HFF-Myc (cell line): ENCODE measurements at regions not wholly inside any gene's neighbourhood (a gene's known extent, or its start where the extent isn't known, plus 50 kb on each side); places are given as distances from the start of the nearest gene placed in this dataset.

Source experiments
- DNase-seq: peaks from one replicate; pipeline ENCODE4 v3.0.0-alpha.2; 2011; ENCODE audit warnings: low read depth; ENCODE audit errors: extremely low read depth
- H3K4me3 ChIP-seq: replicated peaks from 2 replicates; pipeline ENCODE4 v1.5.1; 2011; ENCODE audit warnings: low read depth, mild to moderate bottlenecking, control low read depth, low read length
- TF ChIP-seq, protein P1 (sequence below): IDR thresholded peaks from 2 replicates; pipeline ENCODE4 v1.5.1; 2012; ENCODE audit warnings: mild to moderate bottlenecking, low read depth, low read length, control low read depth; ENCODE audit errors: missing control alignments

DNA sequence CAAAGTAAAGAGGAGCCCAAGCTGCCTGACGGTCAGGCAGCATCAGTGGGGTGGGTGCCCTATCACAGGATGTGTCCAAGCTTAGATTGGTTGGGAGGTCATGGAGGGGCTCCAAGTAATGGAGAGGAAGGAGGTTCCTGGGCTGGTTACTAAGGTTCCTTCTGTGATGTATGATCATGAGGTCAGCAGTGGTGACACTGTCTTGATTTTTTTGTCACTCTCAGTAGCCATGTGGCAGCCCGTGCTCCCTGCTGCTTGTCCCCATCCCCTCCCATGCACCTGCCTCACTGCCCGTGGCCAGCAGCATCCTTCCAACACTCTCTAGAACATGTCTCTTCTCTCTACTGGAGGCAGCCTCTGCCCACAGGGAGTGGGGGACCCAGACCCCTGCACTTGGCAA is 261.7 kb downstream of the TLE3 start:
- TF ChIP-seq, protein P1, sequence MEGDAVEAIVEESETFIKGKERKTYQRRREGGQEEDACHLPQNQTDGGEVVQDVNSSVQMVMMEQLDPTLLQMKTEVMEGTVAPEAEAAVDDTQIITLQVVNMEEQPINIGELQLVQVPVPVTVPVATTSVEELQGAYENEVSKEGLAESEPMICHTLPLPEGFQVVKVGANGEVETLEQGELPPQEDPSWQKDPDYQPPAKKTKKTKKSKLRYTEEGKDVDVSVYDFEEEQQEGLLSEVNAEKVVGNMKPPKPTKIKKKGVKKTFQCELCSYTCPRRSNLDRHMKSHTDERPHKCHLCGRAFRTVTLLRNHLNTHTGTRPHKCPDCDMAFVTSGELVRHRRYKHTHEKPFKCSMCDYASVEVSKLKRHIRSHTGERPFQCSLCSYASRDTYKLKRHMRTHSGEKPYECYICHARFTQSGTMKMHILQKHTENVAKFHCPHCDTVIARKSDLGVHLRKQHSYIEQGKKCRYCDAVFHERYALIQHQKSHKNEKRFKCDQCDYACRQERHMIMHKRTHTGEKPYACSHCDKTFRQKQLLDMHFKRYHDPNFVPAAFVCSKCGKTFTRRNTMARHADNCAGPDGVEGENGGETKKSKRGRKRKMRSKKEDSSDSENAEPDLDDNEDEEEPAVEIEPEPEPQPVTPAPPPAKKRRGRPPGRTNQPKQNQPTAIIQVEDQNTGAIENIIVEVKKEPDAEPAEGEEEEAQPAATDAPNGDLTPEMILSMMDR, result no peak
- DNase-seq, result no peak

DNA sequence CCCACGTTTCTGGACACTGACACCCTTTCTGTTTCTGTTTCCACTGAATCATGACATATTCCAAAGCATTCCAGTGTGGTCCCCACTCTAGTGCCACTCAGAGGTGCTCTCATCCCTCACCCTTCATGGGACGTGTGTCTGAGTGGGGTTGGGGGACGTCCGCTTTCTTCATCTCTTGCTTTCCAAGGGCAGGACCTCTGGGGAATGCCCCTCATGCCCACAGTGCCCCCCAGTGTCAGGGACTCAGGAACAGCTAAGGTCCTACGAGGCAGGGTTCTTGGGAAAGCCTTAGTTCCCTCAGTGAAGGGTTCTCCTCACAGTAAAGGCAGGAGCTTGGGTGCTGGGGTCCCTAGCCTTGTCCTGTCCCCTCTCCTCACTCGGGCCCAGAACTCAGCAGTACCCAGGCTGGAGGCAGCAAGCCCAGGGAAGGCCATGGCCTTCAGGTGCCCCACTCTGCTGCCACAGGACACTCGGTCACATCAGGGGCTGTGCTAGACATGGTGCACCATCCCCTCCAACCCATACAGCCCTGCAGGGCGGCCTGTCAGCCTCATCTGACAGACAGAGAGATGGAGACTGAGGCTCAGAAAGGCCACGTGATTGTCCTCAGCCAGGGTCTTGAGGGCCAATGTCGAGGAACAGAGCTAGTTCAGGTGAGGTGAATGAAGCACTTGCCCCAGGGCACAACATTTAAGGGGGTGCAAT is 261.0 kb downstream of the TLE3 start:
- no peak overlapping the region for H3K4me3 ChIP-seq
- DNase-seq, result no peak
- TF ChIP-seq, protein P1, result no peak

More for the DNA sequence above, 261.7 kb downstream of the TLE3 start:
- H3K4me3 ChIP-seq, result no peak overlapping the region

DNA sequence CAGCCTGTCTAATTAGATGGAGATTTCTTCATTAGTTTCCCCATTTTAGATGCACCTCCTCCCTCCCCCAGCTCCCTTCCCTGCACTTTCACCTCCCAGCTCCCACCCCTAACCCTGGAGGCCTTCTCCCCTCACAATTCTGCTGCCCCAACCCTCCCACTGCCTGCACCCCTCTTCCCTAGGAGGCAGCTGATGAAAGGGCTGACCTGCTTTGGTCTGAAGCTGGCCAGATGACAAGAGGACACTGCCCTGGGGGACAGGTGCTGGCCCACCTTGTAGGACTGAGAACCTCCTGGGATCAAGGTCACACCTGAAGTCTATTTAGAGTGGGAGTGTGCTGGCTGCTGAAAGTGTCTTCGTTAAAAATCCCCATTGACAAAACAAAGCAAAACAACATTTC is 259.4 kb downstream of the TLE3 start:
- DNase-seq, result no peak
- TF ChIP-seq, protein P1, result no peak
- no peak overlapping the region for H3K4me3 ChIP-seq

DNA sequence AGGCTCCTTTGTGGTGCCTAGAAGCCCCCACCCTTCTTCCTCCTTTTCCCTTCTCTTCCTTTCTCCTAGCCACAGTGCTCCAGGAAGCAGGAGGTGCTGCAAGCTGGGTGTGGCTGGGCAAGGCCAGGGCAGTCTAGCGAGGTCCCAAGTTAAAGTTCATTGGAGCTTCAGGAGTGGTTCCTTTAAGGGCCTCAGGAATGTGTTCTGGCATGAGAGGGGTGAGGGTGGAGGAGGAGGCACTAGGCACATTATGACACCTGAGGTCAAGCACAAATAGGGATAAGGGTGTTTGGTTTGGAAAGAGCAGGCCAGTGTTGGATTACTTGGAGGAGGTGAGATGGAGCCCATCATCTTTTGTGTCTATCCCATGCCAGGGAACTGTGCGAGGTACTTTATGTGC is 258.7 kb downstream of the TLE3 start:
- no peak overlapping the region for H3K4me3 ChIP-seq
- TF ChIP-seq, protein P1, result no peak
- no peak for DNase-seq

DNA sequence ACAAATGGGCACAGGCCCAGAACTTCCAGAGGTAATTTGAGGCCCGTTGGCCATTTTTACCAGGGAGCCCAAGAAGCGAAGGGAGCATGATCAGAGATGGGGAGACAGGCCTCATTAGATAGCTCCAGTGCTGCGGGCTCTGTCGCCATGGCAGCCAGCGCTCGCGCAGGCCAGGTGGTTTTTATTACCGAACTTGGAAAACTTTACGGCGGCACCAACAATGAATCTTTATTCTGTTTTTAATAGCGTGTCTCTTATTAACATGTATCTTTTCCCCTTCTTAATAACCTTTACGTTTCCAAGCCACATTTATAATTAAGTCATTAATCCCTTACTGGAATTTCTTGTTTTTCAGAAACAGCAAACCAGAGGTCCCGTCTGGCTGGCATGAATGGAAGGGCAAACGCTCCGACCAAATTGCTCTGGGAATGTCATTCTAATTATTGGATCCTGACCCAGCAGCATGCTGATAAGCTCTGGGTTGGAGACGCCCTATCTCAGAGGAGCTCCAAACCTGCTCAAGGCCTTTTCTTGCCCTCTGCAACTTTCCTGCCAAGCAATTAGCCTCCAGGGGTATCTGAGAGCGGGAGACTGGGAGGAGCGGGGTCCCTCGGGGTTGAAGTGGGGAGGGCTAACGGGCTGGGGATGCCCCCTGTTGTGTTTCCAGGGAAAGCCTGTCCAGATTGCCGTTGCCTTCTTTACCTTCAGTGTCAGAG is 256.4 kb downstream of the TLE3 start:
- no peak overlapping the region for H3K4me3 ChIP-seq
- TF ChIP-seq, protein P1, result no peak
- DNase-seq, result no peak

DNA sequence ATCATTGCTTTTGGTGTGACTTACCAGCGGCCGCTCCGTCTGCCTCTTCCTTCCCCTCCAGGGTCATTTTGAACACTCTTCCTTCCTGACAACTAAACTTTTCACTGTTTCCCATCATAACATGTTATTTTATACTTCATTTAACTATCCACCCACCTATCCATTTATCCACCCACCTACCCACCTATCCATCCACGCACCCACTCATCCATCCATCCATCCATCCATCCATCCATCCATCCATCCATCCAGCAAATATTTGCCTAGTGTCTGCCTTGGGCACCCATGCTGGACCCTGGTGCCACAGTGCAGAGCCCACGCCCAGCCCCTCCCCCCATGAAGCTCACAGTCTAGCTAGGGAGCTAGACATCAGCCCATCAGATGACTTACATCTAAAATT is 254.9 kb downstream of the TLE3 start:
- TF ChIP-seq, protein P1, result no peak
- no peak for DNase-seq
- no peak overlapping the region for H3K4me3 ChIP-seq
